HG02623 (cell line): ENCODE measurements at regions not wholly inside any gene's neighbourhood (a gene's known extent, or its start where the extent isn't known, plus 50 kb on each side); places are given as distances from the start of the nearest gene placed in this dataset.
"Not testable (repeated sequence)": the region's sequence is repeated elsewhere in the genome, so short reads cannot be mapped to it uniquely, and the experiment has no call there.

Experiments used
- ATAC-seq: cut with Tn5 transposase; IDR thresholded peaks from one replicate; pipeline ENCODE4 v1.9.1; 2021; ENCODE audit warnings: moderate library complexity; ENCODE audit not compliant: unreplicated experiment

GRCh38 chr7:153723892-153724291 lies 328.3 kb upstream of the DPP6 start:
- ATAC-seq = not testable (repeated sequence)

GRCh38 chr7:153731504-153731903 lies 320.7 kb upstream of the DPP6 start:
- ATAC-seq = not testable (repeated sequence)

GRCh38 chr7:153743434-153743833 lies 308.8 kb upstream of the DPP6 start:
- ATAC-seq = not testable (repeated sequence)

GRCh38 chr7:153747969-153748368 lies 304.2 kb upstream of the DPP6 start:
- not testable (repeated sequence) for ATAC-seq

GRCh38 chr7:153748885-153749284 lies 303.3 kb upstream of the DPP6 start:
- ATAC-seq = not testable (repeated sequence)

- not testable (repeated sequence) for ATAC-seq
Observed at GRCh38 chr7:153765869-153766268, 286.3 kb upstream of the DPP6 start.

GRCh38 chr7:153766926-153767325 lies 285.3 kb upstream of the DPP6 start:
- not testable (repeated sequence) for ATAC-seq

GRCh38 chr7:153772966-153773365 lies 279.2 kb upstream of the DPP6 start:
- no peak for ATAC-seq

GRCh38 chr7:153776940-153777339 lies 275.3 kb upstream of the DPP6 start:
- ATAC-seq = not testable (repeated sequence)

- ATAC-seq = not testable (repeated sequence)
Observed at GRCh38 chr7:153797363-153797762, 254.8 kb upstream of the DPP6 start.

GRCh38 chr7:153808117-153808516 lies 244.1 kb upstream of the DPP6 start:
- ATAC-seq = no peak

GRCh38 chr7:153829525-153829924 lies 222.7 kb upstream of the DPP6 start:
- ATAC-seq = no peak

GRCh38 chr7:153832160-153832559 lies 220.0 kb upstream of the DPP6 start:
- ATAC-seq = no peak

- no peak for ATAC-seq
Observed at GRCh38 chr7:153835103-153835502, 217.1 kb upstream of the DPP6 start.

- ATAC-seq = no peak
Observed at GRCh38 chr7:153835712-153836265, 216.4 kb upstream of the DPP6 start.

GRCh38 chr7:153838591-153838990 lies 213.6 kb upstream of the DPP6 start:
- no peak for ATAC-seq

GRCh38 chr7:153840861-153841260 lies 211.3 kb upstream of the DPP6 start:
- ATAC-seq = no peak

GRCh38 chr7:153847828-153848227 lies 204.4 kb upstream of the DPP6 start:
- ATAC-seq = no peak

- no peak for ATAC-seq
Observed at GRCh38 chr7:153852261-153852660, 199.9 kb upstream of the DPP6 start.

GRCh38 chr7:153858355-153858754 lies 193.8 kb upstream of the DPP6 start:
- ATAC-seq = no peak

- no peak for ATAC-seq
Observed at GRCh38 chr7:153859239-153859638, 193.0 kb upstream of the DPP6 start.

- ATAC-seq = no peak
Observed at GRCh38 chr7:153886506-153887441, 165.4 kb upstream of the DPP6 start.
